C1 segment of cervical spinal cord (tissue), 14 donors: ENCODE measurements at regions not wholly inside any gene's neighbourhood (a gene's known extent, or its start where the extent isn't known, plus 50 kb on each side); places are given as distances from the start of the nearest gene placed in this dataset.

Source experiments
- DNase-seq, 14 donors: peaks; one replicate each; lab custom pipeline; 2025; lab: John Stamatoyannopoulos, UW

DNA sequence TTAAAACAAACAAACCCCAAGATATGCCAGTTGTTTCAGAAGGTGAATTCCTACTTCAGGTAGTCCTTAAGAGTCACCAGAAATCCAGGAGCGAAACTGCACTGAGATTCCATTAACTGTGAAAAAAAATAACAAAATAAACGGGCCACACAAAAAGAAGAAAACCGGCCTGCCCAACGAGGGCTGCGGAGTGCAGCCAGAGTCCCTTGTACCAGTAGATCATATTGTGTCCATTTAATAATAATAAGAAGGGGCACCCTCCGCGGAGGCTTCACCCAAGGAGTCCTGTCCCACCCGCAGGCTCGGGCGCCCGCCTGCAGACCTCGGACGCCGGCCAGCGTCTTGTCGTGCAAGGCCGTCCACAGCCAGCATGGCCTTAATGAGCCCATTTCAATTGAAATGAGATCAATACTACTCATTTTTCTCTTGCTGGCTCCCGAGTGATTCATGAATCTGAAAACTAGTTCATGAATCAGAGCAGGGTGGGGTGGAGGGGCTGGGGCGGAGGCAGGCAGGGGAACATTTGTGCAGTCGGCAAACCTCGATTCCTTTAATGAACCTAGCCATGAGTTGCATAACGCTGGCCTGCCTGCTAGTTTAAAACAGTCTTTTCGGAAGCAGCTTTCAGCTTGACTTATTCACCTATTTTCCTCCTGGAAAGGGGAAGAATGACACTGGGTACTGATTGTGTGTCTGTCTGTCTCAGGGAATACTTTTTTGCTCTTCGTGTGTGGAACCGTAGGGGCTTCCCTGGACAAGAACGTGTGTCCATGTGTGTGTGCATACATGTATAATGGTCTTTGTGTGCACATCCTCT is 113.1 kb upstream of the IRF2BP2 start:
- DNase-seq = peak in 12 of 14 donors; percentile 46 to 85 (median 78)

DNA sequence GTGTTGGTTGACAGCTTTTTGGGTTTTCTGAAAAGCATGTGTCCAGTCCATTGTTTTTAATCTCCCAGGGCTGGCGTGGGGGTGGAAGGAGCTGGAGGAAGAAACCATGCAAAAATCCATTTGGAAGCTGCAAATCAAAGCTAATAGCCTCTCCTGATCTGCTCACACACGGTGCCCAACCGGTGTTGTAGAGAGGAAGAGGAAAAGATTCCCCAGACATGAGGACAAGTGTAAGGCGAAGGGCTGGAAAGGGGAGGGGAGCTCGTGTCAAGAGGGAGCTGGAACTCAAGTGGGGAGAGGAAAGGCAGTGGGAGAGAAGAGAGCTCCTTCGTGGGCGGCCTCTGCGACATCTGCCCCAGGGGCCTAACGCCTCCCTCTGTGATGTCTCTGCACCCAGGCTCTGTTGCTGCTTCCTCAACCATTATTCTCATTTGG is 112.3 kb upstream of the IRF2BP2 start:
- peak in 1 of 14 donors; percentile 51 for DNase-seq

DNA sequence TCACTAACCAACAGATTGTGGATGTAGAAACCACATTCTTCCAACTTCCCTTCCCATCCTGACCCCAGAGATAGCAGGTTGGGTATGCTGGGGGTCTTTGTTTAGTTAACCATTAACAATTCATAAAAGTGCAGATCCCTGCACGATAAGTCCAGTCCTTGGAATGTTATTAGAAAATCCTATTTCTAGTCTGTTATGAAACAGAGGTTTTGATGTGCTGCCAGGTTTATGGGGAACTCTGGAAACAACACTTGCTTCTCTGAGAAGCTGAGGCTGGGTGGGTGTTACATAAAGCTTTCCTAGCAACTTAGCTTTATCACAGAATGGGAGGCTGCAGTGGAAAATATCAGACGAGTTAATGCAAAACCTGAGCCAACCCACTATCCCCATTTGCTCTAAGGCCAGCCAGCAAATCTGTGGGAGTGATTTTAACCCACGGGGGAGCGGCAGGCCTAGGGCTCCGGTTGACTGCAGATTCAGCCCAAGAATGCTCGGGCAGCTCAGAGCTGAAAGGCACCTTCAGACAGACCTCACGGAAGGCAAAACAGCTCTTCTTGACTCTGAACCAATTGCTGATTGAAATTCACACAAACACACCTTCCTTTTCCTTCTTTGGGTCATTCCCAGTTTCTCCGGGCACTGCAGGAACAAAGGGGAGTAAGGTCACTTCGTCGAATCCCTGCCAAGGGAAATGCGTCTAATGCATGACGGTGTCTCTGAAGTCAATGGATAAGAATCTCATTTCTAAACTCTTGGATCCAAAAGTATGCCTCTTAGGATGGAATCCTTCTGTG is 111.7 kb upstream of the IRF2BP2 start:
- peak in 5 of 14 donors; percentile 35 to 73 (median 62) for DNase-seq

- DNase-seq = no peak
These were observed 110.9 kb upstream of the IRF2BP2 start for GRCh38 chr1:234720709-234721441.

- DNase-seq = no peak
These were observed 109.7 kb upstream of the IRF2BP2 start for GRCh38 chr1:234719454-234720251.

DNA sequence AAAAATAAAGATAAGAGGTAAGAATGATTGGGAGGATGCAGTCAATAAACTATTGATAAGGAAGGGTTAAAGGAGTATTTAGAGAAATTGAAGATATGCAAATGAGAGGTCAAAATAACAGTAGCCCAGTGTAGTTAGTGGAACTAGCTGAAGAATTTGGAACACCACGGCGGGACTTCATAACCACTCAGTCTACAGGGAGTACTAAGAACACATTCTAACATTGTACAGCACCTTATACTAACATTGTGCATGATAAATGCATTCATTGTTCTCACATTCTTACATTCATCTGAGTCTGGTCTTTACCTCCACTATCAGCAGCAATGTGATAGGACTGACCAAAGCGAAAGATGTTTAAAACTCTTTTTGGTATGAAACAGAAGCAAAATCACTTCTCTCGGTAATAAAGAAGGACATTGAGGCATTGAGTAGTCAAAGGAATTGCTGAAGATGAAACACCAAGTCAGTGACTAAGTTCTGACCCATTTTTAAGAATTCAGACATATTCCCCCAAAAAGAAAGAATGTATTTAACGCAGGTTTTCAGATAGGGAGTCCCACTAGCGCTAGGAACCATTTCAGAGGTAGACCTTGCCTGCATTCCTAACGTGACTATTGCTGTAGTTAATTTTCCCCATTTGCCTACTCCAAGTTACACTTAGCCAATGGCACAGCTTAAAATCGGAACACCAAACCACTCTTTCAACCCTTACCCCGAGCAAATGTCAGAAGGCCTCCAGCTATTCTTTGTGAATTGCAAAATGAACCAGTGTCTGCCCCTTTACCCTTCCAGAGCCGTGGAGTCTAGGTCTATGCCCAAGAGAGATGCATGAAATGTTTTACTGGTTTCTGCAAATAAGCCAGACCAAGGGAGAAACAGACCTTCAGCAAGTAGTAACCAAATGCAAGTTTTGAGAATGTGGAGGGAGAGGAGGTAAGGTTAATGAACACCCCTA is 108.8 kb upstream of the IRF2BP2 start:
- DNase-seq = no peak

- DNase-seq = peak in 2 of 14 donors; percentile 29 to 48
These were observed 107.0 kb upstream of the IRF2BP2 start for GRCh38 chr1:234716908-234717375.

- DNase-seq = no peak
These were observed 105.5 kb upstream of the IRF2BP2 start for GRCh38 chr1:234715252-234716014.

DNA sequence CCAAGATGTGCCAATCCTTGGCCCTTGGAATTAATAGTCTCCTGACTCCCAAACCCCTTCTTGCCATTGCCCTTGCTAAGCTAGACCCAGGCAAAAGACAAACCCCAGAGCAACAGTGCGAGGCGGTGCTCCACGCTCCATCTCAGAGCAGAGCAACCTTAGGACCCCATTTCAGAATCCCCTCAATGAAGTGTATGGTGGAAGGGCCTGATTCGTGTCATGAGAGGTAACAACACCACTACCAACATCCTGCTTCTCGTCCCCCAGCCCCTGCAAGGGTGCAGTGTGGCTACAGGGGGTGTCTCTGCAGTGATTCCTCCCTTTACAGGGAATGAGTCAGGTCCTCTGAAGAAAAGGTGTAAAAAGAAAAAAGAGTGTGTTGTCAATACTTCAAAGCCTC is 103.9 kb upstream of the IRF2BP2 start:
- no peak for DNase-seq

- no peak for DNase-seq
These were observed 103.5 kb upstream of the IRF2BP2 start for GRCh38 chr1:234713440-234713839.

GRCh38 chr1:234712891-234713305 is 102.9 kb upstream of the IRF2BP2 start:
- DNase-seq = no peak

DNA sequence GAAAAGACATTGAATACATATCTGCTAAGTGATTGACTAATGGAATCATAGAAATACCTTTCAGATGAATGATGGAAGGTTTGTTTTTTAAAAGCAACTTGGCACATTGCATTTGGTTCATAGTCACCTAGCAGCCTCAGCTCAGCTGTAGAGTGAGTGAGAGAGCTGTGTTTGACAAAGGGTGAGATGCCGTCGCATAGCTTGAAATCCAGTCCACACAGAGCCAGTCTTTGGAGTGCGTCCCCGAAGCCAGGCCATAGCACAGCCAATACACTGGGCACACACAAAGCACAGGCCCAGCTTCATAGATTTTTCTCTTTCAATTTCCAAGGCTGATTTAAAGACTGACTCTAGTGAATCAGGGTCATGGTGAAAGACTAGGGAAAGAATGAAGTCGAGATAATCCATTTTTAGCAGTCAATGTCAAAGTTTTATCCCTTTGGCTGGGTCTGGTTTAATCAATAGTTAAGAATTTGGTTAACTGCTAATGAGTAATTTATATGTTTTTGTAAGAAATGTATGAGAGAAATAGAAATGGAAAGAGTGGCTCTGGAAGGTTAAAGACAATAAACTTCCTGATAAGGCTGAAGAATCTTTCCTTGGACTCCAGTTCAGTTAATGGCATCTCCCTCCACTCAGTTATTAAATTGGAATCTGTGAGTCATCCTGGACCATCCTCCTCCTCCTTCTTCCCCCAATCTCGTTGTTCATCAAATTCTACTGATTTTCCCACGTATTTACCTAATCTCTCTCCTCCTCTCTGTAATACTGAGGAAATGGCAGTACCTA is 101.2 kb upstream of the IRF2BP2 start:
- DNase-seq = no peak

DNA sequence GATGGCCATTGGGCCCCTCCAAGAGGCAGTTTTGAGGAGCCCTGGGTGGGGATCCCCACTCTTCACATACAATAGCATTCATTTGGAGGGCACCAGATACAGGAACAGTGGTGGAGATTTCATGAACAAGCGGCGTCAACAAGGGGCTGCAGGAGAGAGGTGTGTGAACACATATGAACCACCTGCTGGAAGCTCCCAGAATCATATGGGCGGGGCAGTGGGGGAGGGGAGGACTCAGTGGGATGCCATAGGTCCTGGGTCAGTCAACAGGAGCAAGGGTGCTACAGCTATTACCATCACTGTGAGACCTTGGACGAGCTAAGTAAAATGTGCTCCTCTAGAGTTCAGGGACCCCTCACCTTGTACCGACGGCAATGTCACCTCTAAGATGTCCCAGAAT is 100.4 kb upstream of the IRF2BP2 start:
- no peak for DNase-seq

DNA sequence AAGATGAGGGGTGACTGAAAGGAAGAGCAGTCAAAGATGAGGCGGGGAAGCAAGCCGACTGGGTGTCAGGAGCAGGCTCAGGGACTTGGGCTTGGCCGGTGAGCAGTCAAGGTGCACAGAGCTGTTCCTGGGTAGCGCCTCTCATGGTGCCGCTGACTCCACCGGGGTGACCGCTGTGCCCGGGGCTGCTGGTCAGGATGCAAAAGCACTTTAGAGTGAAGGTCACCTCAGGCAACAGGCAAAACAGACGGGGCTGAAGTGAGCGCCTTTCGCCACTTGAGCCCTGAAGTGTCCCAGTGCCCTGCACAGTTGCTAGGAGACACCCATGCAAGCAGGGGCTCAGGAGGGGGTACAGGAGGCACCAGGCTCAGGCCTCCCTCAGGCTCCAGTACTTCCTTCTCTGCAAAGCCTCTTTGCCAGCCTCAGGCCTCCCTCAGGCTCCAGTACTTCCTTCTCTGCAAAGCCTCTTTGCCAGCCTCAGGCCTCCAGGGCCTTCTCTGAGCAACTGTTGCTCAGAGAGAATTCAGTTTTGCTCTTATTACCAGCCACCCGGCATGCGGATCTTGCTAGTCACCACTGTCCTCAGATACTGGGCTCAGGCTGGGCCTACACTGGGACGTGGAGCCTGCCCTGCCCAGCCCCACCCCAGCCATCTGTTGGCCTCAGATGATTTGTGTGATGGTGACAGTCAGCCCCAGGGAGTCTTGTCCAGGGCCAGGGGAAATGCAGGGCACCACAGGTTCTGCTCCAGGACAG is 99.7 kb upstream of the IRF2BP2 start:
- DNase-seq = peak in 1 of 14 donors; percentile 83

DNA sequence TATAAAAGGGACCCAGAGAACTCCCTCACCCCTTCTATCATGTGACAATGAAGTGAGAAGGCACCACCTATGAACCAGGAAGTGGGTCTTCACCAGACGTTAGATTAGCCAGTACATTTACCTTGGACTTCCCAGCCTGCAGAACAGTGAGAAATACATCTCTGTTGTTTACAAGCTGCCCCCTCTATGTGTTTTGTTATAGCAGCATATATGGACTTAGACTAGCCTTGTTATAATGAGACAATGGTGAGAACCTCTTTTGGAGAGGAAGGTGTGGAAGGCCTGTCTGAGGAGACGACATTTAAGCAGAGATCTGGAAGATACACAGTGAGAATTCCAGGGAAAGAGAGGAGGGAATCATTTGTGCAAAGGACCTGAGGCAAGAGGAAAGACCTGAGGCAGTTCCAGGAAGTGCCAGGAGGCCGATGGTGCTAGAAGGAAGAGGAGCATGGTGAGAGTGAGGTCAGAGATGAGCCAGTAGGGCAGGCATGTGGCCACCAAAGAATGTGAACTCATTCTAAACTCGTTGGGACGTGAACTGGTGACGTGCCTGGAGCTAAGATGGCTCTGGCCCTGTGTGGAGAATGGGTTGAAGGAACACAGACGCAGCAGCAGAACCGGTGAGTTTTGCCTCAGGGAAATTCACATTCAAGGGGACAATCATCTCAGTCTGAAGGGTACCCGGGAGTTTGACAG is 98.9 kb upstream of the IRF2BP2 start:
- no peak for DNase-seq

- no peak for DNase-seq
These were observed 97.7 kb upstream of the IRF2BP2 start for GRCh38 chr1:234707641-234708040.

GRCh38 chr1:234706931-234707330 is 97.0 kb upstream of the IRF2BP2 start:
- no peak for DNase-seq
